ENCODE measurements at regions not wholly inside any gene's neighbourhood (a gene's known extent, or its start where the extent isn't known, plus 50 kb on each side); places are given as distances from the start of the nearest gene placed in this dataset.

GRCh38 chr9:81351166-81351565 is 338.2 kb downstream of the TLE1 start:
- no peak for TF ChIP-seq CTCF (IDR thresholded peaks at IDR 0.05)
- TF ChIP-seq EP300 (IDR thresholded peaks at IDR 0.05): no peak
